GM19239 (cell line): ENCODE measurements at regions not wholly inside any gene's neighbourhood (a gene's known extent, or its start where the extent isn't known, plus 50 kb on each side); places are given as distances from the start of the nearest gene placed in this dataset.
A peak's percentile ranks its signal among the peaks of the same experiment; 100 is the strongest.

Source experiments
- DNase-seq: peaks from one replicate; pipeline ENCODE4 v3.0.0; 2011; ENCODE audit warnings: low spot score; ENCODE audit not compliant: insufficient read length
- FAIRE-seq: peaks from 2 replicates; lab custom pipeline; 2011; peaks lifted over from hg19 to GRCh38; lab: Jason Lieb, UNC

DNA sequence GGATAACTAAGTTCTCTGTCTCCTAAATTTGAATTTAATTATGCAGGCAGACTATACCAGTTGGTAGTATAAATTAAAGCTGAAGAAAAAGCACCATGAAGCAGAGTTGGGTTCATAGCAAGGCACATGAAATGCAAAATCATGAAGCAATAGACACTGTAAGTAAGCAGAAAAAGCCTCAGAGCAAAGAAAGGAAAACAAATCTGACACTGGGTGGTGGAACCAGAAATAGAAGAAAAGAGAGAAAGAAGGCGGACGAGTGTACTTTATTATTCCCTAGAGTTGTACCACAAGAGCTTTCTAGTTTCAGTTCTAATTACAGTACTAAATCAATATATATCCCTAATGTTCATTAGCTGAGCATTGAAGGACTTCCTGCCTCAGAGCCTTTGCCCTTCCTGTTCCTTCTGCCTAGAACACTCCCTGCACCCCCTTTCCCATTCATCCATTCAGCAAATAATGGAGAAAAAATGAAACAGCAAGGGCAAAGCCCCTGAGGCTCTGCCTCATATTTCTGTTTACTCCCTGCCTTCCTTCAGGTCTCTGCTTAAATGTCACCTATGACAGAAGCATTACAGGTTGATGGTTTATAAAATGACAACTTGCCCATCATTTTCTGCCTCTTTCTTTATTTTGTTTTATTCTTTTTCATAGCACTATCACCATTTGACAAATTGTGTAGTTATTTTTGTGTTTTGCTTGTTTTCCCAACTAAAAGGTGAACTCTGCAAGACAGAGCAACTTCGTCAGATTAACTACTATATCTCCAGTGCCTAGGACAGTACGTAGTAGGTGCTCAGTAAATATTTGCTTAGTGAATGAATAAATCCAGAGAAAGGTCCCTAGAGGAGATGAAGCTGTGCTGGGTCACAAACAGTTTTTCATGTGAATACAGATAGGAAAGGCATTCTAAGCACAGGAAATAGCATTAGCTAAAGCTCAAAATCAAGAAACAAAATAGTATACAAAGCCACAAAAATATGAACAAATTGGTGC lies 154.0 kb upstream of the RASGEF1B start:
- FAIRE-seq: no peak
- DNase-seq: no peak

DNA sequence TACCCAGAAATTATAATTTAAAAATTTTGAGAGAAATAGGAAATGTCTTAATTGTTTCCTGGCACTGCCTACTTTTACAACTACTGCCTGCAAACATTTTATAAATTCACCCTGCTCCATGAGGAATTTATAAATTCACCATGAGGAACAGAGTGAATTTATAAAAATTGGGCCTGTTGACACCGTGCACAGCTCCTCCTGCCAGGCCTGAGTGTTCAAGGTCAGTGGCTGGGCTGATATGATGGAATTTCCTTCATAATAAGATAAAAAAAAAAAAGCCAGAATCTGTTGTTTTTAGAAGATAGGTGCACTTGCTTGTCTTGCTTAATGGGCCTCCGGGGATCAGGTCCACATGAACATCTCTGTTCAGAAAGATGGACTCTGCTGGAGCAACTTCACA lies 151.7 kb upstream of the RASGEF1B start:
- DNase-seq (no peak), FAIRE-seq (no peak)

DNA sequence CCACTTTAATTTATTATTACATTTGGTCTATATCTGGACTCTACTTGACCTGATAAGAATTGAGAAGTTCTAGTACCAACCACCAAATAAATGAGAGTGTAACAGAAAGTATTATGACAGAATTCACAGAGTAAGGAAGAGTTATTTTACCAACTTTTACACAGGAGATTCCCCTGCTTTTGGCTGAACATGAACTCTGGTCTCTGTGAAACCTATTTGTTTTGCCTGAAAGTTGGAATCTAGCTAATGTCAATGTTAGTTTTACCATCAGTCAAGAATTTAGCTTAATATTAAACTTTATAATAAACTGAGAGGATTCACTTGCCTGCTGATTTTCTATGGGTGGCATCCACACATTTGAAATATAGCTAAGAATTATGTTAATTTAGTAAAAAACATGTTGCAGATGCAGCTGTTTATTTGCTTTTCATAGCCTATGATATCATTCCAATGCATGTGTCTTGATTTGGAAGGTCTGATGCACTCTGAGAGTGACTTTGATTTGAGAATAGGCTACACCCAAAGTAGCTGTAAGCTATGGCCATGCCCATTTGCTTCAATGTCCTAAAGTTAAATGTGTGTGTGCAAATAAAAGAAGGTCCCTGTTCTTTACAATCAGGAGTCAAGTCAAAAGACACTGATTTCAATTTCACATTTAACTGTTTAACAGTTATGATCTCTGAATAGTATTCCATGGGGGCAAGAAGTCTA lies 150.9 kb upstream of the RASGEF1B start:
- no peak for FAIRE-seq
- no peak for DNase-seq

DNA sequence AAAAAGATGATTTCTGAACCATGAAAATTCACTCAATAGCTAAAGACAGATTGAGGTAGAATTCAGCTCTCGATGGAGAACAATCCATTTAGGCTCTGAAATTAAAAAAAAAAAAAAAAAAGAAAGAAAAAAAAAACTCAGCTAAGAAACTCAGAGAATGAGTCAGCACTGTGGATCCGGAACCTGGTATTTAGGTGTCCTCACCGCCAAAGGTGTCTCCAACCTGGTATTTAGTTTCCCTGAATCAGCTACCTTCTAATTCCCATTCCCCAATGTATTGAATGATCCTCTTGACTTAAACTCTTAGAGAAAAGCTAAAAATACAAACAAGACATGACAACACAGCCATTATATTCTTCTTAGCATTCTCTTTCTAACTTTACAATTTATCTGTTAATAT lies 150.3 kb upstream of the RASGEF1B start:
- DNase-seq: no peak
- FAIRE-seq: no peak

DNA sequence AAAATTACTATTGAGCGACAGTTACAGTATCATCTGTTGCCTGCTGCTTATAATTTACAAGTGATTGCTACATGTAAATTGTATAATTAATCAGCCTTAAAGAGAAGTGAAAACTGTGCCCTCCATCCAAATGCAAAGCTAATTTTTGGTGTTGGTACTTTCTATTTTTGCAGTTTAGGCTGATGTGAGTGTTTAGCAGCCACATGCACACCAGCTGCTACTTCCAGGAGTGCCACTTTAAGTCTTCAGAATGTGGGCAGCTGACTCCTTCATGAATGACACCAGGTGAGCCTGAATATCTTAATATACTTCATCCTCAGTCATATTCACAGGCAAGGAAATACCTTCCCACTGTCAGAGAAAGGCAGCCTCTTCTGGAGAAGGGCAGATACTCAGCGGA lies 149.8 kb upstream of the RASGEF1B start:
- FAIRE-seq (peak; percentile 4), DNase-seq (no peak)

DNA sequence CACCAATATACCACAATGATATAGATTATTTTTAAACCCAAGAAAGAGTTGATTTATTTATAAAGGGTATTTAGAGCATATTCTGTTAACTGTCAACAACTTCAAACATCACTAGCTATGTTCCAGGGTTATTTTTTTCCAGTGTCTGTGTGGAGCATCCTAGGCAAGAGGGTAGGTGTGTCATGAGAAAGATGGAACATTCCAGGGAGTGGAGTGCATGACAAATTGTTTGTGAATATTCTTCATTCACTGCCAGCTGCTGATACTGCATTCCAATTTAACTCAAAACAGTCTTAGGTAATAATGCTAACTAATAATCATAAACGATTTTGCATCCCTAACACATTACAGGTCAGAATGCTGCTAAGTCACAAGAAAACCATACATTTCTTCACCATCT lies 148.7 kb upstream of the RASGEF1B start:
- DNase-seq: no peak
- FAIRE-seq: no peak

DNA sequence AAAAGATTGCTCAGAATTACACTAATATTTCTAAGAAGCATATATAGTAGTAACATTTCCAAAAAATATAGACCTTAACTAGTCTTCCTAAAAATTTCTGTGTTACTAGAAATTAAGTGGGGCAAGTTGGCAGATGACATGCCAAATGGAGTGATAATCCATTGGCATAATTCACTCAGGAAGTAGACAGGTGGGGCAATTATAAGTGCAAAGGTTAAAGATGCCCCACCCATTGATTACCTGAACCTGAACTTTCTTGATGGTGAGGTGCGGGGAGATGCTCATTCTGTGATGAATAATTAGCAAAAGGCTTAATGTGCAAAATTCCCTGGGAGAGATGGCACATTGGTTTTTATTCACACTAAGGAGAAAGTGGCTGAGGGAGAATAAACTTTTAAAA lies 145.8 kb upstream of the RASGEF1B start:
- DNase-seq (no peak), FAIRE-seq (no peak)

DNA sequence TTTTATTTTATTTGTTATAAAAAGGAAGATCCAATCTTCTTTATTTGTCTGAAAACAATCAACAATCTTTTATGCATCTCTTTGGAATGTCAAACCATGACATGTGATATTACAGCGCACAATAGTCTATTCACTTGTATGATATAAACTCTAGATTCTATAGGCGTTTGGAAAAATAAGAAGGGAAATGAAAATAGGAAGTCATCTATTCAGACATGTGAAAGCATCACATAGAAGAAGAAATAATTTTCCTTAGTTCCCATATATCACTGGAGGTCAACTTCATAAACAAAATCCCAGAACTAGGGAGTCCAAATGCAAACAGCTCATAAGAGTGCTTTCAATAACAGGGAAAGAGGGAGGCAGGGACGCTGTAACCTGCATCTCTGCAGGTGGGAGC lies 139.5 kb upstream of the RASGEF1B start:
- DNase-seq: no peak

DNA sequence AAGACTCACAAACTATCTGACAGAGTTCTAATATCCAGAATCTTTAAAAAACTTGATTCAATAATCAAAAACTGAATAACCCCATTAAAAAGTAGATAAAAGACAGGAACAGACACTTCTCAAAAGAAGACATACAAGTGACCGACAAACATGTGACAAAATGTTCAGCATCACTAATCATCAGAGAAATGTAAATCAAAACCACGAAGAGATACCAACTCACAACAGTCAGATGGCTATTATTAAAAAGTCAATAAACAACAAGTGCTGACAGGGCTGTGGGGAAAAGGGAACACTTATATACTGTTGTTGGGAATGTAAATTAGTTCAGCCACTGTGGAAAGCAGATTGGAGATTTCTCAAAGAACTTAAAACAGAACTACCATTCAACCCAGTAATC lies 138.1 kb upstream of the RASGEF1B start:
- DNase-seq (no peak), FAIRE-seq (no peak)

More for the DNA sequence above, 139.5 kb upstream of the RASGEF1B start:
- no peak for FAIRE-seq

DNA sequence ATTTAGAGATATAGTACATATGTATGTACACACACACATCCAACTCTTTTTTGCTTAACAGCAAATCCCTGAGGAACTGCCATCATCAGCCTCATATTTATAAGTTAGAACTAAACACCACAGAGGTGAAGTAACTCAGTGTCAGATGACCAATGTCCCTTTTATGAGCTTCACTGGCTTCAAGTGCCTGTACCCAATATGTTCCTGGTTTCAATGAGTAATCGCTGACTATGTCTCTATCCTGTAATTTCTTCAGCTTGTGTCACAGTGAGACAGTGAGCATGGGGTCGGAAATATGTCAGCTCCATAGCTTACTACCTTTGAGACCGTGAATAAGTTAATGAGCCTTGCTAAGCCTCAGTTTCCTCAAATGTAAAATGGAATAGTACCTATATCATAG lies 136.2 kb upstream of the RASGEF1B start:
- FAIRE-seq (no peak), DNase-seq (no peak)

DNA sequence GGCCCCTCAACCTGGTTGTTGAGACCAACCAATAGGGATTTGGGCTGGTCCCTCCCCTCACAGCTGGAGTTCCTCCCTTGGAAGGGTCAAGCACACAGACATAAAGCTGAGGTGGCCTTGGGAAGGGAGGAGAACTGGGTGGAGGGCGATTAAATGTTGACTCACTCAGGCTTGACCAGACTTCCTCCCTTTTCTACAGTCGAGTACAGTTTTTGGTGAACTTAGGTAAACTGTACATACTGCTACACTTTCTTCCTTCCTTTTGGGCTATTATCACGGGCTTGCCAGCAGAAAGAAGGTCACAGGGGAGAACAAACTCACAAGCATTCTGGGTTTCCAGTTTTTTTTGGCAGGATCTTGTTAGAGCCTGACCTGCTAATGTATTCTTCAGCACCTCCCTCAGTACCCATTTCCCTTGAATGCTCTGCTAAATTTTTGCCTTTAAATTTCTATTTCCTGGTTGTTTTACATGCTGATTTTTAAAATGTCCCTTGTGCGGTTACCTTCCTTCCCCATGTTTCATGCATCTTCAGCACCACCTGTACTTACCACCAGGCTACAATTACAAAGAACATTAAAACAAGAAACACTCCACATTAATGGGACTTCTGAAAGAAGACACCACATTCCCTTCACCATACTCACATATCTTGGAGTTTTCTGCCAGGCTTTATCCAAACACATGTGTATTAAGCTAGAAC lies 135.2 kb upstream of the RASGEF1B start:
- no peak for FAIRE-seq
- DNase-seq: no peak

DNA sequence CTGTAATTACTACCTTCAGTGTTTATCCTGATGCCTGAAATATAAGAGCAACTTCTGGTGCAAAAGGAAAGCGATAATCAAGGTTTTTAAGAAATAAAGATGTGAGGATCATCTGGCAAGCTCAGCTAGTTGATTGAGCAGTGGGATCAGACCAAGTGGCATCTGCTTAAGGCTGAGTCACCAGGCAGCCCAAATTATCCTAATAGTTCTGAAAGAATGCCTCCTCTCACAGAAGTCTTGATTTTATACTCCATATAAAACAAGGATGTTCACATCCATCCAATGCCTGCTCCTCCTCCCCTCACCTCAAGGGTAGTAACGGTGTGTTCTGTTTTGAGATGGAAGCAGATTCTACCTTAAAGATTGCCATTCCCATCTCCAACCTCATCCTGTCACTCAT lies 134.5 kb upstream of the RASGEF1B start:
- DNase-seq (no peak), FAIRE-seq (no peak)

DNA sequence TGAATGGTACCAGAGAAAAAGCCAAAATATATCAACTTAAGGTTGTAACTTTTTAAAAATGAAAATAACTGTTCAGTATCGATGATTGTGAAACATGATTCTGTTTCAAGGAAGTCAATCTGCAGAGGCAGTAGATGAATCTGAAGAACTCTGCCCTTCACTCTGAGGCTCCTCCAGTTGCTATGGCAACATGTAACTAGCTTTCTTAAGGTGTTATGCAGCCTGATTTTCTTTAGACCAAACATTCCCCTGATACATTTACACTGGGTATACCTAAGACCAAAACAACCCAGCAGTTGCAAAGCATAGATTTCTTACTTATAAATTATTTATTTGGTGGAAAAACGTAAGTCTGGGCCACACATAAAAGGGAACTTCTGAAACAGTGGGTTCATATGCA lies 133.6 kb upstream of the RASGEF1B start:
- DNase-seq (no peak), FAIRE-seq (no peak)

DNA sequence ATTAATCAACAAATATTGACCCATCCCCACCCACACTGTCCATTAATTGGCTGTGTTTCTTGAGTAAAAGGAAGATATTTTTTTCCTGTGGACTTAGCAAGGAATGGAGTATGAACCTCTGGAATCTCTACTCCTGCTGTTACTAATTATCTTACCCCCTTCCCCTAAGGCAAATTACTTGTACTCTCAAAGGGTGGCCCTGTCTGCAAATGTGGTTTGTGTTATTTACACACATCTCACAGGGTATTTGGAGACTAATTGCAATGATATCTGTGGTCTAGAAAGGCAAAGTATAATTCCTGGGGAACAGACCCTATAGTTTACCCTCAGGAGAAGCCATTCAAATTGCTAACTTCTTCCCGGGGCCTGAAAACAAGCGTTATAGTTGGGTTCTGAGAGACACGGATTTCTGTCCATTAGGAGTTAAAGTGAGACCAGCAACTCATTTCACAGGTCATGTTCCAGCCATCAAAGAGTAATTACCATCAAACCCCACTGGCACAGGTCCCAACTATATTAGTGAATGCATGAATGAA lies 133.0 kb upstream of the RASGEF1B start:
- DNase-seq (no peak), FAIRE-seq (no peak)

DNA sequence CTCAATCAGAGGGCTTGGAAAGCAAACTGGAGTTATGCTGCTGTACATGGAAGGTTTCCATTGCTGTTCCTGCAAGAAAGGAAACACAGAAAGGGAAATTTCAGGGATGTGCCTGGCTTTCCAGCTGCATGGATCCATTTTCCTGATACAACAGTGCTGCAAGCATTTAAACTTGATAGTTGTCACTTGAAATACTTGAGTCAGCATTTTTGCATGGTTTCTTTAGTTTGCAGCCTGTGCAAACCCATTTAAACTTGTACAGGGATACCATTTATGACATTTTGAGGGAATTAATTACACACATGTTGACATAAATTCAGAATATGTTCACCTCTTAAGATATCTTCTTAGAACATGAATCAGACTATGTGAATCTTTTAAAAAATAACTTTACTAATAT lies 131.1 kb upstream of the RASGEF1B start:
- DNase-seq (no peak), FAIRE-seq (no peak)

DNA sequence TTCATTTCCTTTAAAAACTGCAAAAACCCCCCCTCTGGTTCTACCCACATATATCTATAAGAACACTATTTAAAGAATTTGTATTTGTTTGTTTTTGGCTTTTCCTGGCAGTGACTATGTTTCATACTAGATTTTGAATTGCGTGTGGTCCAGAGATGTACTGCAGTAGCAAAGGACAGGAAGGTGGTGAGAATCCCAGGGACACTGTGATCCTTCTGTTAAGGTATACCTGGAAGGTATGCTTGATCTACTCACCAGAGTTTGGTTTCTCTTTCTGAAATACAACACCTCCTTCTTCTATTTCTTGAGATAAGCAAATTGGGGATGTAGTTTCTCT lies 129.6 kb upstream of the RASGEF1B start:
- no peak for DNase-seq
- FAIRE-seq: no peak

DNA sequence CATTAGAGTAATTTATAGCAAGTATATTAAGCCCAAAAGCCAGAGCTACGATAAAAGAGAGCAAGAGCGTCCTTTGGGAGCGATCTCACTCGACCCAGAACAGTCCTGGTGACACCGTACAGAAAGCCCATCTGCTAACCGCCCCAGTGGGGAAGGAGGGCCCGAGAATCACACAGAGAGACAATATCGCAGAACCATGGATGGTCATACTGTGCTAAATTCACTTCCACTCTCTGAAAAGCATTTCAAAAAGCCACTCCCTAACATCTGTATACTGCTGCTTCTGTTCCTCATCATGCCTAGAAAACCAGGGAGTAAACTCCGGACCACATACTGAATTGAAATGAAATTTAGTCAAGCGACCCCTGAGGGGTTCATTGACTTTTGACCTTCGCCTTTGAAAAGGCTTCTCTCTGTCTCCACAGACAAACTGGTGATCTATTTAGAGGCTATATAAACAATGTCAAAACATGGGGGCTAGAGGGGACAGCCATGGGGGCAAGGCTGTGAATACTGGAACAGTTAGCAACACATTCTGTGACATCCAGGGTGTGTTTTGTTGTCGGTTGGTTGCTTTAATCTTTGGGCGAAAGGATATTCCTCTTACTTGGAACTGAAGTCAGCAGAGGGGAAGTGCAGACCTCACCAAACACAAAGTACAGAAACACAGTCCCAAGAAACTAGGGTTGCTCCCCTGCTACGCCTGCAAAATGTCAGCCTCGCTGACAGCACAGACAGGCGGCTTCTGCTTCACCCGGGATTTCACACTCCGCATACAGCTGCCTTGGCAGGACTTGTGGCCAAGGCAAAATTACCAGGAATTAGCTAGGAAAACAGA lies 129.0 kb upstream of the RASGEF1B start:
- DNase-seq: no peak
- FAIRE-seq: no peak

DNA sequence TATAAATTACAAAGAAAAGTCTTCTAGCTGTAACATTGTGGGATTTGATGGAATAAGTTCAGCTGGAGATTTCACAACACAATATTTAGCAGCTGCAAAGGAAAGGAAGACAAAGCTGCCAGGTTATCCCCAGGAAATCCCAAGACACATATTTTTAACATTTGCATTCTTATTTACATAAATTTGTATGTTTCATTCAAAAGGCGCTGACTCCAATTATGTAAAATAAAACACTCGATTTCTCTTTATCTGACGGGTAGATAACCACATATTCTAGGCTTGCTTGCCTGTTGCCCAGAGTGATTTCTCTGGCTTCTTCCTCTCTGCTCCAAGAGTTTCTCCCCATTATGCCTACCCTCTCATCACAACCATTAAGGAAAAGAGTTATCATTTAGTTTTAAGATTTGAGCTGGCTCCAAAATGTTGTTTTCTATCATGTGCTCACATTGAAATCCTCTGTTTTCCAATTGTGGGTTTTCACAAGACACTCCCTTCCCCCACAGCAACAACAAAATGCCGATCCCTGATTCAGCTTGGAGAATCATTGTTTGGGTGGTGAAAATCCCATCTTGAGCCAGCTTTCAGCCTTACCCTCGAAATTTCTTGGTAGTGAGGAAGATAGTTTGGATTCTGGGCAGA lies 128.2 kb upstream of the RASGEF1B start:
- FAIRE-seq (no peak), DNase-seq (no peak)

DNA sequence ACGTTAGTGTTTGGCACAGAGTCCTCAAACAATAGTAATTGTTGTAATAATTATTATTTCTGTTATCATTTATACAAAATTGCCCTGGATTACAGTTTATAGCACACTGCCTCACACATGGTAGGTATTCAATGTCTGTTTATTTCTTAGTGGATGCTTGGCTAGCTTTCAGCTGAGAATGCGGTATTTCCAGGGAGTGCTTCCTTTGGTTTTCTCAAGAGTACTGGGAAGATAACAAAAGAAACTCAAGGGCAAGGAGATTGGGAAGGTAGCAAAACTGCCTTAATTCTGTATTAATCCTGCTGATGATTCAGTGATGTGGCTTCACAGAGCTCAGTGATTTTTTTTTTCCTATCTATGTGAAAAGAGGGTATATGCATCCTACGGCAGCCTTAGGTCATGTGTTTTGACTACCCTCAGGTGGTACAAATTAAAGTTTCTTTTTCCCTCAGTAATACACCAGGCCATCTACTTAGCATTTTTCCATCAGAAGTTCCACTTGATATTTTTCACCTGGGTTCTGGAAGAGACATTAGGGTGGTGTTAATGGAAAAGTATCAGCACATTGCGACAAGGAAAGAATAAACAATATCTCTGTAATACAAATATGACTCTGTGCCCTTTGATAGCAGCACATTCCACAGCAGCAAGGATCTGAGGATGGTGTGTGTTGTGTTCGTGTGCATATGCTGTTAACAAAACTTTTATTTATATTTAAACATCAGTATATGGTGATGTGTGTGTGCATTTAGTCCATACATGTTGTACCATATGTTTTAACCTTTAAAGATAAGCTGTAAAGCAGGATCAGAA lies 124.3 kb upstream of the RASGEF1B start:
- DNase-seq: no peak
- no peak for FAIRE-seq
